Amniotic stem cell (primary cell): ENCODE measurements at regions not wholly inside any gene's neighbourhood (a gene's known extent, or its start where the extent isn't known, plus 50 kb on each side); places are given as distances from the start of the nearest gene placed in this dataset.

ENCODE experiments used
- DNase-seq: peaks from one replicate; lab custom pipeline; 2025; lab: John Stamatoyannopoulos, UW

GRCh38 chr9:135030566-135031226 lies 56.8 kb upstream of the OLFM1 start:
- DNase-seq: no peak

- no peak for DNase-seq
These were observed 55.2 kb upstream of the OLFM1 start for GRCh38 chr9:135032041-135032835.

GRCh38 chr9:135032868-135033460 lies 54.5 kb upstream of the OLFM1 start:
- no peak for DNase-seq

- DNase-seq: no peak
These were observed 54.0 kb upstream of the OLFM1 start for GRCh38 chr9:135033487-135033886.

- no peak for DNase-seq
These were observed 53.4 kb upstream of the OLFM1 start for GRCh38 chr9:135034106-135034505.

GRCh38 chr9:135035781-135036760 lies 51.4 kb upstream of the OLFM1 start:
- no peak for DNase-seq

- no peak for DNase-seq
These were observed 50.5 kb upstream of the OLFM1 start for GRCh38 chr9:135036861-135037465.

- no peak for DNase-seq
These were observed 49.8 kb upstream of the OLFM1 start for GRCh38 chr9:135037521-135038250.
